HG03175 (cell line): ENCODE measurements at regions not wholly inside any gene's neighbourhood (a gene's known extent, or its start where the extent isn't known, plus 50 kb on each side); places are given as distances from the start of the nearest gene placed in this dataset.
"Not testable (repeated sequence)": the region's sequence is repeated elsewhere in the genome, so short reads cannot be mapped to it uniquely, and the experiment has no call there.

Experiments used
- ATAC-seq: cut with Tn5 transposase; IDR thresholded peaks from one replicate; pipeline ENCODE4 v1.9.1; 2021; ENCODE audit warnings: mild to moderate bottlenecking, moderate library complexity; ENCODE audit not compliant: unreplicated experiment

DNA sequence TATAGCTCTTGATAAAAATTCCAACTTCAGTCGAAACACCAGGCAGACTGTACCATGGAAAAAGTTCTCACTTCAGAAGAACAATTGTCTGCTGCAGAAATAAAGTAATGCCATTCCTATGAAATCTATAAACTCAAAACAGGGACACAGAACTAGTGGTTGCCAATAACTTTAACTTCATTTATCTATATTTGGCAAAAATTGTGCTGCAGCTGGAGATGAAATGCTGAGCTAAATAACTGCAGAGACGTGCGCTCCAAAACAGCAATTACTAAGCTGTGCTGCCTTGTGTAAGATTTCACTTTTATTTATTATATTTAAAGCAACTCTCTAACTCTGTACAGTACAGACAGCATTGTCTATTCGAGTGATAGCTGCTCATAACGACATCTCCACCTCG is 540.1 kb upstream of the ID2 start:
- no peak for ATAC-seq

DNA sequence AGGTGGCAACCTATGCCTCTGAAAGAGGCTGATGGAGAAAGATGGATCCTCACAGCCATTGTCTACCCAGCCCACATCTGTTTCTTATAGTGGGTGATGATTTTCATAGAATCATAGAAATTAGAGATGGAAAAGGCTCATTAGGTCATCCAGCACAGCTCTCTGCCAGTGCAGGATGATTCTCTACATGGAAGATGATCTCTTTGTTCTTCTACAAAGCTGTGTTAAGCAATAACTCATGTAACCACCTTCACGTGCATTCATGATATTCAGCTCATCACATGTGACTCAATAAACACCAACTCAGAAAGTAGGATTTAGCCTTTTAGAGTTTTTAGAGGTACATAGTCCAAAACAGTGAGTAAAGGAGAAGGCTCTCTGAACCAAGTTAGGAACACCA is 539.4 kb upstream of the ID2 start:
- no peak for ATAC-seq

DNA sequence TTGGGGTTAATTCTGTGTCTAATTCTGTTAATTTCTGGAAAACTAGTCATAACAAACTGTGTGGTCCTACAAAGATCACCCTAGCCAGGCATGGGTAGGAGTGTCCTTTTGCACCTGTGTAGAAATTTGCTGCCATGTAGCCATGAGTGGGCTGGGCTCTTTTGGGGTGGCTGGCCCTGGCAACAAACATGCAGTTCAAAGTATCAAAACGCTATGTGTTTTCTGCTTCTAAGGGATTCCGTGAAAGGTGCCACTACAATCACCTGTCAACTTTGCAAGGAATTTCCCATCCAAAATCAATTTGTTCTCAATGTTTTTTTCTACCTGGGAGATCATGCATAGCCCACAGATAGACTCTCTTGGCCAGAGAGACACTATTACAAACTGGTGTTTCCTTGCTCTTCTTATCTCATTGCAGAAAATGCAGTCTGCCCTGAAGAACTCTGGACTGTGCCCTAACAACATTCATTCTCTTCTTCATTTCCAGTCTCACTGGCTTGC is 537.7 kb upstream of the ID2 start:
- no peak for ATAC-seq

DNA sequence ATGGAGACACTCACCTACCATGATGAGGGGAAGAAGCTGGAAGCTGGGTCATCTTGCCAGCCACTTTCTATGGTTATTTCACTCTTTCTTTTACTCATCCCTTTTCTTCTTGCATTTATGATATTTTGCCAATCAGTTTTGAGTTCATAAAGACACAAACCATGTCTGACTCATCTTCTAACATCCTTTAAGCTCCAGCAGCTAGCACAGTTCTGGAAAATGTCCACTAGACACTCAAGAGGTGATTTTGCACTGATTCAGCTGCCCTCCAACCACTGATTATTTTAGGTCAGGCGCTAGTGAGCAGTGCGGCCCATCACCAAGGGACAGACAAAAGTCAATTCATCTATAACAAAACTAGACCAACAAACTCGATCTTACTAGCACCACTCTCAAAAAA is 537.1 kb upstream of the ID2 start:
- no peak for ATAC-seq

DNA sequence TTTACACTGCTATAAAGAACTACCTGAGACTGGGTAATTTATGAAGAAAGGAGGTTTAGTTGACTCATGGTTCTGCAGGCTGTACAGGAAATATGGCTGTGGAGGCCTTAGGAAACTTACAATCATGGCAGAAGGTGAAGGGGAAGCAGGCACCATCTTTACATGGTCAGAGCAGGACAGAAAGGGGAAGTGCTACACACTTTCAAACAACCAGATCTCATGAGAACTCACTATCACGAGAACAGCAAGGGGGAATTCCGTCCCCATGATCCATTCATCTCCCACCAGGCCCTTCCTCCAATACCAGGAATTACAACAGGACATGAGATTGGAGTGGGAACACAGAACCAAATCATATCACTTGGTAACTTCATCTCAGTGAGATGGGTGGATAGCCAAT is 536.5 kb upstream of the ID2 start:
- ATAC-seq = not testable (repeated sequence)

DNA sequence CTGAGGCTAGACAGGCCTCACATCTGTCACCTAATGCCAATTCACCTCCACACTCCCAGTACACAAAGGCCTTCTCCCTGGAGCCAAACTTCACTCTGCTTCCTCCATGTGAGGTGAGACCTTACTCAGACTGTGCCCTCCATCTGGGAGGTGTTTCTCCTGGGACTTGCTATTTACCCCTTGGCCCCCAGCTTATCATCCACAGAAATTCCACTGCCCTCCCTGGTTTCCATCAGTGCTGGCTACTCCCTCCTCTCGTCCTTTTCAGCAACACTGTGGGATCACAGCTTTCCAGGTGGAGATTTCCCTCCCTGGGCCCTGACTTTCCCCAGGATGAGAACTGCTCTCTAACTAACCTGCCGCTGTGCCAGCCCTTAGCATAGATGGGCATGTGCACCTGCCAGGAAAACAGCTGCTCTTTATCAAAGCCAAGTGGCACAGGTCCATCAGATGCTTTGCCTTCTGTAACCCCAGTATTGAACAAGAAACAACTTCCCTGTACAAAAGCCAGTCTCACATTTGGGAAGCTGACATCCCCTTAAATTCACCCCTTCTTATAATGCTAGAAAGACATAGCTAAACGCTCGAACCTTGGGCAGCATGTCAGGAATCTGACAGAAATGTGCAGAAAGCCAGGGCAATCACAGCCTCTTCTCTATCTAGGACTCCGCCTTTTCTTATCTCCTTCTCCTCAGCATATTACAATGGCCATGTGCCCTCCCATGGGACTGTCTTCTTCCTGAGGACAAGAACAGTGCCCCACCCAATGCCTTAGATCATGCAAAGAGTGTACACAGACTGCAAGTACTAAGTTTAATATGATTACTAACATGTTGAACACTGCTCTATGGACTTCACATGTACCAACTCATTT is 535.5 kb upstream of the ID2 start:
- no peak for ATAC-seq

DNA sequence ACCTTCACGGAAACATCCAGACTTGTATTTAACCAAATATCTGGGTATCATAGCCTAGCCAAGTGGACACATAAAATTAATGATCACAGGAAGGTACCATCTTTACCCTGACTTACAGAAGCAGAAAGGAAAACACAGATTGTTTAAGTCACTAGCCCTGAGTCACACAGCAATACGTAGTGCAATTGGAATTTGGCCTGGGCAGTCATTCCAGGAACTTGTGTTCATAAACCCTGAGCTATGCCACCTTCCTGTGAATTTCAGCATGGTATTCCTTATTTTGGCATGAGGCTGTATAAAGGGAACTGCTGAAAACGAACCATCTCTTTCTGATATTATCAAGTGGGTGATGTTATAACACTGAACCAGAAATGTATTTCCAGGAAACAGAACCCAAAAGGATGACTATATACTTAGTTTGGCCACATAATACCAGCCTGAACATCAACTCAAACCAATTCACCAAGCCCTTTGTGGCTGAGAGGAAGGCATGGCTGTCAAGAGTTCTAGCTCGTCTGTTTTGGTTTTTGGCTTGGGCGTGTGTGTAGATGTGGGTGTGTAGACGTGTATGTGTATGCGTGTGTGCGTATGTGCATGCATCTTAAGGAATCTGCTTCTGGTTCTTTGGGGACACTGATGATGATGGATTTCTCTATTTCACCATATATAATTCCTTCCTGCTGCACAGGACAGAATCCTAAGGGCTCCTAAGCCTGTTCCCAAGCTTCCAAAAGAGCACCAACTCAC is 533.4 kb upstream of the ID2 start:
- ATAC-seq = no peak

DNA sequence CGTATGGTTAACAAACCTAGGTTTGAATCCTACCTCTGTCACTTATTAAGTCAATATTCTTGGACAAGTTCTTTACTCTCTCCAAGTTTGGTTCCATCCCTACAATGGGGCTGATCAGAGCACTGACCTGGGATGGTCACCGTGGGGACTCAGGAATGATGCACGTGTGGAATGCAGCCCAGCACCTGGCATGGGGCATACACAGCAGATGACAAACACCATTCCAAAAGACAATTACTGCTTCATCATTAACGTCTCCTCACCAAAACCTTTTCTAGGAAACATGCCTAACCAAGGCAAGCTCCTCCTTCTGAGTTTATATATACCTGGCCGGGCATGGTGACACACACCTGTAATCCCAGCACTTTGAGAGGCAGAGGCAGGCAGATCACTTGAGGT is 532.9 kb upstream of the ID2 start:
- ATAC-seq = no peak

DNA sequence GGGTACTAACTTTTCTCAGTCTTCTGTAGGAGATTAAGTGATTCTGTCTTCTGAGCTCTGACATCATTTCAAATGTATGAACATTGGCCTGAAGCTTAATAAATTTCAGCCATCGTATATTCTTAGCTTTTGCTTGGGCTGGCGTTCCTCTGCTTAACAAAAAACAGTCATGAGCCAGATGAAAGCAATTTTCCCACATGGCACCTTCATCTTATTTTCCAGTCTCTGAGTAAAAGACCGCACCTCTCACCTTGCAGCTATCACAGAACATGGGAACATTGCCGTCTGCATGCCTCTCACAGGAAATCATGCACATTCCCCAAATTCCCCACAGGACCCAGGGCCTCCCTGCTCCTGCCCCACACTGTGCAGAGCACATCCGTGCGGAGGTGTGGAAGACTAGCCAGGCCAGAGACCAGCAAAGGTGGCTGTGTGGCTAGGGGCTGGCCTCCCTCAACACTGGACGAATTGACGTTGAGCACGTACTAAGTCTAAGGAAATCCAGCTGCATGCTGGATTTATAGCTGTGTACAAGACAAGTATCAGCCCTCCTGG is 531.8 kb upstream of the ID2 start:
- ATAC-seq = no peak

DNA sequence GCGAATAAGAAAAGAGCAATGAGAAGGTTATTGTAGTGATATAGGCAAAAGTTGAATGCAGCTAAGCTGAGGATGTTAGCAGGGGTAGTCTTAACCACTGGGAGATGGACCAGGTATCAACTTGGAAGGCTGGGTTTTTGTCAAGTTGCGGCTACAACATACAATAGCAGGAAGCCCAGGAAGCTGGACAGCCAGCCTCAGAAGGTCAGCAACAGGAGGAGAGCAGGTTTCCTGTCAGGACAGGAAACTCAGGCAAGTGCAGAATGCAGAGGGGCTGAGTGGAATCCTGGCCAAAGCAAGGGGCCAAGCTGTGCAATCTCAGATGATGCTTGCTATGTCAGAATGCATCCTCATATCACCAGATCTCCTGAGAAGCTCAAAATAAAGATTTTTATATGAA is 530.0 kb upstream of the ID2 start:
- no peak for ATAC-seq

DNA sequence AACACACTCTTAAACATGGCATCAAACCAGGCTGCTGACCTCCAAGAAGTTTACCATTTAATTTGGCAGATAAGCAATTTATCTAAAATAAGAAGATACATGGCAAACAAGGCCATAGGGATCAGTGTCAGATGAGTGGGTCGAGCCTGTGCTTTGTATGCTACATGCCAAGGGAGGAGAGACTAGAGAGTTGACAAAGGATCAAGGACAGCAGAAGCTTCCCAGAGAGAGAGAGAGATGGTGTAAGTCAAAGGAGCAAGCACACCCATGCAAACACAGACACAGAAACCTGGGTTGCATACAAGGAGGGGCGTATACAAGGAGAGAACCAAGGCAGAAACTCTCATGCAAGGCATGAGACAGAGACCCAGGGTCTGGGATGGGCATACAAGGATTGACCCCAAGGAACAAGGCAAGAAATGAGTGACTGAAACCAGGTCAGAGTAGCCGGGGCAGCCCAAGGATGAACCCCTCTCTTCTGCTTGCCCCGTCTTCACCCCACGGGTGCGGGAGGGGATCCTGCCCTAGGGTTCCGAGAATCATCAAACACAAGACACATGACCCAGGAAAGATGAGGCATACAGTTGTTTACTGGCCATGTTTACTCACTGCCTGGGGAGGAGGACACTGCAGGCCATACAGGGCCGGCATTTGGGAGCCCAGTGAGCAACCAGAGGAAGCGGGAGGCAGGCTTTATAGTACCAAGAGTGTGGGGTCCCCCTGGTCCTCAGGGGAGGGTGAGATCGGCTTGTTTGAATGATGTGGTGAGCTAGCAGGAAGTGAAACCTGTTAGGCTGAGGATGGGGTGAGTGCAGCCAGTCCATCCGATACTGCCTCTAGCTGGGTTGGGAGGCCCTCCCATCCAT is 529.2 kb upstream of the ID2 start:
- ATAC-seq = peak; percentile 100

DNA sequence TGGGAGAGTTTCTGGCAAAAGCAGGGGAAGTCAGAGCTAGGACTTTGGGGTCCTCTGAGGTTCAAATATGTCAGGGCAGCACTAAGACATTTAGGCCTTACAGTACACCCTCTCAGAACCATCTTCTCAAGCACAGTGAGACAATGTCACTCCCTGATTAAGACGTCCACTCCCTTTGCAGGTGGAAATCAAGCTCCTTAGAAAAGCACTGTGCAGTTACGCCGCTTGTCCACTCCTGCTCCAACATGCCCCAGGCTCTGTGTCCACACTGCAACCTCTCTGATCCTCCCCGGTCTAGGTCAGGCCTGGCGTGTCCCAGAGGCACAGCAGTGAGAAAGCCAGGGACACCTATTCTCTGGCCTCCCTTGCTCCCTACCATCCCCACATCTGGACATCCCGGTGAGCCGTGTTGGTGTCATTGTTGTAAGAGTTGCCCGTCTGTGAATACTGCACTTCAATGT is 528.6 kb upstream of the ID2 start:
- peak; percentile 12 for ATAC-seq

DNA sequence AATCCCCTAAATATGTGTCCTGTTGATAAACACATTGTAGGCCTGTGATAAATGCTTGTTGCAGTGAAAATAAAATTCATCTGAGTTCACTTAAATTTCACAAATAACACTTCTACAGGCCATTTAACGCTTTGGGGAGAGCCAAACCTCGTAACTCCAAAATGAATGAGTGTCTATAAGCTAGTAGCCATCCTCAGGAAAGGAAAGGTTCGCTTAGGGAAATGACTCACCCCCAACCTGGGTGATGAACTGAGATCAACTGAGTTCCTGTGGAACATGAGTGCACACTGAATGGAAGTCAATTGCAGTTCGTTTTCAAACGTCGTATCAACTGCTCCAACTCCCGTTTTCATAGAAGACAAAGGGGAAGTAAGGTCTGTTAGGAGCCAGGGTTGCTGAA is 527.6 kb upstream of the ID2 start:
- no peak for ATAC-seq

DNA sequence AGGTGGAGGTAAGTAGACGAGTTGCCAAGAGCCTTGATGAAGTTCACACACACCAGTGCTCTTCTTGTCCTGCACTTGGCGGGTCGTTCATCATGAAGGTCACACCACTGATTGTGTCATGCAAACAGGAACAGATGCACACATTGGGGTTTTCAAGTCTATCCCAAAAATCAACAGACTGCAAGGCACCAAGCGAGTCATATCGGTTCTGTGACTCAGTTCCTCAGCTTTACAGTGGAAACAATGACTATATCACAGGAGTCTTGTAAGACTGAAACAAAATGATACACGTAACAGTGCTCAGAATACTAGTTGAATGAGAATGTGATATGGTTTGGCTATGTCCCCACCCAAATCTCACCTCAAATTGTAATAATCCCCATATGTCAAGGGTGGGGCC is 526.9 kb upstream of the ID2 start:
- ATAC-seq = no peak

DNA sequence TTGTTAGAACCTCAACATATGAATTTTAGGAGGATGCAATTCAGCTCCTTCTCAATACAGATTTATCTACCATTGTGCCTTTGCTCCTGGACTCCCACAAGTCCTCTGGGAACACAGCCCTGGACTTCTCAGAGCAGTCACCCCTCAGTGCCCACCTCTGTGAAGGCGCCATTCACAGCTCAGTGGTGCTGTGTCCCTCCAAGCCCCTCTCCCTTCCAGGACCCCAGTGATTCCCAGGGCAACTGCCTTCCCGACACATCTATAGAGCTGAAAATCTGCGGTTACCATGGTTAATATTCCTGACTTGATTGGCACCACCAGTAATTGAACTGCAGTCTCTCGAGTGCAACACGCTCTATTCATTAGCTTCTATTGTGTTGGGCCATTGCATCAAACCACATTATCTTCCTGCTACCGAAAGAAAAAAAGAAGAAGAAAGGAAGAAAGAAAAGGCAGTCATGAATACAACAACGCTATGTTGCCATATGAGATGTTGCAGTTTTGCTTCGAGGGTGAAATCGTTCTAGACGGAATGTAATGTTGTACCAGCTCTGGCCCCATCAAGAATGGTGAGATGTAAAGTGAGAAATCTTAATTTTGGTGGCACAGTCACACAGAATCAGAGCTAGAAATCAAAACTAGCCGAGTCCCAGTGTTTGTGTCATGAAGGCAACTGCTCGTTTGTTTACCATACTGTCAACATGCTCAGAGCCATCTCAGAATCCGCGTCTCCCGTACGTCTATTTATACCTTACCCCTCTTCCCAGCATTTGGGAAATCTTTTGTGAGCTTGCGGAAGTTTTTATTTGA is 524.0 kb upstream of the ID2 start:
- no peak for ATAC-seq

DNA sequence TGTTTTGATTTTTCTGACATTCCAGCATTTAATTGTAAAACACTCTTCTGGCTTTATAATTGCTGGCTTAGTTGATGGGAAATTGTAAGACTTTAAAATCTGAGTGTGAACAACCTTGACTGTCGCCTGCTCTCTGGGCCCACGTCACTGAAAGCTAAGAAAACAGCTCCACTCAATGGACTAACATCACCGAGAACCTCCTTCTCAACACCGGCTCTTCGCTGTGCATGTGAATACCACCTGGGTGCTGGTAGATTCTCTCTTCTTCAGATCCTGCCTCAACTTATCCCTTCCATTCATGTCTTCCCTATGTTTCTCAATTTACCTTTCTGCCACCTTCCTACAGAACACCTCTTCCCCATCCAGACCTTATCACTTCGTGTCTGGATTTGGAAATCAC is 523.1 kb upstream of the ID2 start:
- no peak for ATAC-seq

DNA sequence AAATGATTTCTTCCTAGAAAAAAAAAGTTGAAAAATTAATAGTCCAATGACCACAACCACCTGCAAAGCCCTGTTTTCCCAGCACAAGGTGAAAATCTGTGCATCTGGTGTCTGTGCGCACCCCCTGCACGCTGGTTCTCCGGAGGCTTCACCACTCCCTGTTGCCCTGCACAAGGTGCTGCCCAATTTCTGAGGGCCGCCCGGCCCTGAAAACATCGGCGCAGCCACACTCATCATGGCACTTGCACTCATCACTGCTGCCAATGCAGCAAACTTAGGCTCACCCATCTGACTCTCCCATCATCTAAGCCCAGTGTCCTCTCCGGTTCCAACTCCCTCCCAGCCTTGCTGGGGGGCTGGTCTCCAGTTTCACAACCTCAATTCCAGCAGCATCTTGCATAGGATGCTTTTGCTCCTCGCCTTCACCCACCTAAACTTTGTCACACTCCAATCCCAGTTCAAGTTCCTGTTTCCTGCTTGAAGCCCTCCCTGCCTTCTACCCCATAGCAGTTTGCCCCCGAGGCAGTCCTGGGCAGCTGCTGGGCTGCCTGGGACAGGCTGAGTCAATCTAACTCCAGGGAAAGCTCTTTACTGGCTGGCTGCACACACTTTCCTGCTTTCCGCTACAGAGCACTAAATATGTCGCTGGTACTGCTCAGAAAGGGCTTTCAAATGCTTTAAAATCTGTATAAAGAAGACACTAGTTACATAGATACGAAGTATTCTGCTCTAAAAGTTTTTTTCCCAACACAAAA is 522.5 kb upstream of the ID2 start:
- no peak for ATAC-seq

DNA sequence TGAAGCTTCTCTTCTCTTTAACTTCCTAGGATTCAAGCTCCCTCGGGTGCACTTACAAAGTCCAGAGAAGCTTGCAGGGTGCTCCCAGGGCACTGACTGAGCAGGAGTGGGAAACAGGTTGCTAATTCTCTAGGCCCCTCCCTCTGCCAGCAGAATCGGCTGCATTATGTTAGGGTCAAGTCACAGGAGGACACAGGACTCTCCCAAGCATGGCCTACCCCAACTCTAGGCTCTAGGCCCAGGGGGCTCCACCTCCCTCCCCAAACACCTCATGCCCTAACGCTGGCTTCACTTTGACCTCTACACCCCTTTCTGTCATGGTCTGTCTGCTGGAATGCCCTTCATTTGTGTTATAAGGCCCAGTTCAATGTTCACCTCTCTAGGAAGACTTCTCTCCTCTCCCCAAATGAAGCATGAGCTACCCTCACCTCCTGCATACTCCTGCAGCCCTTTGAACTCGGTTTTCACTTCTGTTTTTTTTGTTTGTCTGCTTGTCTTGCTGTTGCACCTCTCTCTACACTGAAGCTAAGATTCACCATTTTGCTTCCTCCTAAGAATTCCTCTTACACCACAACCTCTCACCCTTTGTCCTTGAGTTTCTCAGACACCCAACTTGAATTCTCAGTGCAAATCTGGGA is 521.8 kb upstream of the ID2 start:
- no peak for ATAC-seq

DNA sequence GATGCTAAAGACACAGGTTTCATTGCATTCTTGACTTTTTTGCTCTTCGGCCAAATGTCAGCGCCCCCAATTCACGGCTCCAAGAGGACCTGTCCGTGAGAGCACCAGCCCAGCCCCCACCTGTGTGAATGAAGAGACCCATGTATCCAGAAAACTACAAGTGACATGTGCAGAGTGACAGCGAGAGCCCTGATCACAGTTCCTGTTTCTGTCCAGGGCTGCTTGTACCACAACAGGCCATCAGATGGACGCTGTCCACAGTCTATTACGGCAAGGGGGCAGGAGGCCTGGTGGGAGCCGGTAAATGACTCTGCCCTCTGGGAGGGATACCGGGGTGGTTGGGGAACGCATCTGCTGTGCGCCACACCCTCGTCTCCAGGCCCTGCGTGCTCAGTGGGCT is 520.9 kb upstream of the ID2 start:
- no peak for ATAC-seq
